ENCODE measurements at regions not wholly inside any gene's neighbourhood (a gene's known extent, or its start where the extent isn't known, plus 50 kb on each side); places are given as distances from the start of the nearest gene placed in this dataset.

DNA sequence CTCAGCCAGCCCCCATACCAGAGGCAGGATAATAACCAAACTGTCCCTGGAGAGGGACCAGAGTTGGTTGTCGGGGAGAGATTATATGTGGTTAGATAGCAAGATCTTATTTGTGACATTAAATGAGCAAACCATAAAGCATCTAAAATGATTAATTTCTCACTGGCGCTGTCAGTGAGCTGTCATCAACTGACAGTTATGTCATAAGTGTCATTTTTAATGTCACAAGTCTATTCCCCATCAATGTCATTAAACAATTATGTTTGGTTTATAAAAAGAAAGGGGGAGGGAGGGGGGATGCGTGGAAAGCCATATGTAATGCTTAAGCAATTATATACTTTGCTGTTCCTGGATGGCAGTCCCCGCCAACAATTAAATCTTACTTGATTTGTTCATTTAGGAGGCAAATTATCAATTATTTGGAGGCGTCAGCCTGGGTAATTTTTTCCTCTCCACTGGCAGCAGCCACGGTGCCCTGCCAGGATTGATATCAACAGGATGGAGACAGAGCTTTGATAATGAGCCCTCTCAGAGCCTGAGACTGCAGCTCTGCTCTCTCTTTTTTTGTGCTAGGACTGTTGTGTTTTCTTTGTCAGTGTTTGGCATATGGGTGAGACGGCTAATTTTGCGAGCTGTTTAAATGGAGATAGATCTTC is 333.6 kb upstream of the CAMK1G start:
- Histone ChIP-seq H3K36me3 (ENCODE audit: control insufficient read depth, insufficient read depth, low read length) (no peaks in the 10 kb centered on the region), H3K4me1 (no peaks in the 10 kb centered on the region), H3K4me3 (ENCODE audit: low read depth, low read length) (no peak overlapping the region), H3K9me3 (no peaks in the 10 kb centered on the region), H3K27me3 (replicated peaks; ENCODE audit: control insufficient read depth, insufficient read depth, low read length) (no peaks in the 10 kb centered on the region)
- intact Hi-C loops (cut with micrococcal nuclease; ENCODE audit: unreplicated experiment) = loop anchor here (2.0 kb wide), 1 partner anchor 317 kb away; no protein-coding TSS in a partner anchor
- ChIA-PET POLR2A (no interaction called here), CTCF (interaction anchor here (0.6 to 1.5 kb wide), 4 partner anchors 104 to 571 kb away, joined by 3 to 5 read pairs (median 4); no protein-coding TSS in a partner anchor)
- Mint-ChIP-seq H3K27ac (ENCODE audit: unreplicated experiment) (no peak overlapping the region), H3K36me3 (ENCODE audit: insufficient read depth, unreplicated experiment) (no peaks in the 10 kb centered on the region), H3K27me3 (ENCODE audit: insufficient read depth, unreplicated experiment) (peaks cover 3% of the 10 kb centered on the region), H3K4me1 (ENCODE audit: low read depth, unreplicated experiment) (no peaks in the 10 kb centered on the region), H3K4me3 (ENCODE audit: unreplicated experiment) (no peak overlapping the region), H3K9me3 (ENCODE audit: unreplicated experiment) (peaks cover under 1% of the 10 kb centered on the region)
- no peak for DNase-seq
- TF ChIP-seq, protein P1, sequence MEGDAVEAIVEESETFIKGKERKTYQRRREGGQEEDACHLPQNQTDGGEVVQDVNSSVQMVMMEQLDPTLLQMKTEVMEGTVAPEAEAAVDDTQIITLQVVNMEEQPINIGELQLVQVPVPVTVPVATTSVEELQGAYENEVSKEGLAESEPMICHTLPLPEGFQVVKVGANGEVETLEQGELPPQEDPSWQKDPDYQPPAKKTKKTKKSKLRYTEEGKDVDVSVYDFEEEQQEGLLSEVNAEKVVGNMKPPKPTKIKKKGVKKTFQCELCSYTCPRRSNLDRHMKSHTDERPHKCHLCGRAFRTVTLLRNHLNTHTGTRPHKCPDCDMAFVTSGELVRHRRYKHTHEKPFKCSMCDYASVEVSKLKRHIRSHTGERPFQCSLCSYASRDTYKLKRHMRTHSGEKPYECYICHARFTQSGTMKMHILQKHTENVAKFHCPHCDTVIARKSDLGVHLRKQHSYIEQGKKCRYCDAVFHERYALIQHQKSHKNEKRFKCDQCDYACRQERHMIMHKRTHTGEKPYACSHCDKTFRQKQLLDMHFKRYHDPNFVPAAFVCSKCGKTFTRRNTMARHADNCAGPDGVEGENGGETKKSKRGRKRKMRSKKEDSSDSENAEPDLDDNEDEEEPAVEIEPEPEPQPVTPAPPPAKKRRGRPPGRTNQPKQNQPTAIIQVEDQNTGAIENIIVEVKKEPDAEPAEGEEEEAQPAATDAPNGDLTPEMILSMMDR (IDR thresholded peaks at IDR 0.05; ENCODE audit: insufficient read depth in 1 of 2, low read depth in 1 of 2, low read length in 1 of 2, severe bottlenecking in 1 of 2, unreplicated experiment in 1 of 2) = no peak
- no TSS peak for BruUV-seq (replicated peaks)

GRCh38 chr1:209250861-209251636 is 332.5 kb upstream of the CAMK1G start:
- no TSS peak for BruUV-seq (replicated peaks)

DNA sequence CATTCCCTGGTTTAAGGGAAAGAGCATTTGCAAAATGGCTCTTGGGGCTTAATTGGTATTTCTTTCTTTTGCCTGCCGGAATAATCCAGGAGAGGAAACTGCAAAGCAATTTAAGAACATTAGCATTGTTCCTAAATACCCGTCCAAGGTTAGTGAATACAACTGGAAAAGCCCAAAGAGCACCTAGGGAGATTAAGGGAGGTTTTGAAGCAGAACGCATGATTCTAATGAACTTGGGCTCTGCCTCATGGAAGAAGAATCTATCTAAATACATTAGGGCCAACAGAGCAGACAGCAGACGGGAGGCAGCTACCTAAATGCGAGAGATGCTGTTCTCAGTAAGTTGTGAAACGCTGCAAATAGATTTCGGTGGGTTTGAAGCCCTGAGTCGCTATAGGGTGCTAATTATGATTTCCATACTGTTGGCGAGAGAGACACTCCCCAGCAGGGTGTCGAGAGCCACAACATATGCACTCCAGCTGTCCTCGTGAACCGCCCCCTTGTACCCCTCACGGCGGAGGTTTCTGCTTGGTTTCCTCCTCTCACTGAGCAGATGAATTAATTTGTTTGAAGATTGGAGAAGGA is 326.7 kb upstream of the CAMK1G start:
- ChIA-PET CTCF (interaction anchor here (0.6 kb wide), 1 partner anchor 131 kb away, joined by 3 read pairs; no protein-coding TSS in a partner anchor), POLR2A (no interaction called here)
- Histone ChIP-seq H3K27me3 (replicated peaks; ENCODE audit: control insufficient read depth, insufficient read depth, low read length) (no peaks in the 10 kb centered on the region), H3K36me3 (ENCODE audit: control insufficient read depth, insufficient read depth, low read length) (no peaks in the 10 kb centered on the region), H3K4me3 (ENCODE audit: low read depth, low read length) (no peak overlapping the region), H3K4me1 (no peaks in the 10 kb centered on the region), H3K9me3 (no peaks in the 10 kb centered on the region; the same call in 1 of the 2 replicates)
- TF ChIP-seq, protein P1 (IDR thresholded peaks at IDR 0.05; ENCODE audit: insufficient read depth in 1 of 2, low read depth in 1 of 2, low read length in 1 of 2, severe bottlenecking in 1 of 2, unreplicated experiment in 1 of 2) = no peak
- Mint-ChIP-seq H3K27ac (ENCODE audit: unreplicated experiment) (no peak overlapping the region), H3K4me1 (ENCODE audit: low read depth, unreplicated experiment) (no peaks in the 10 kb centered on the region), H3K27me3 (ENCODE audit: insufficient read depth, unreplicated experiment) (no peaks in the 10 kb centered on the region), H3K36me3 (ENCODE audit: insufficient read depth, unreplicated experiment) (no peaks in the 10 kb centered on the region), H3K9me3 (ENCODE audit: unreplicated experiment) (peaks cover 29% of the 10 kb centered on the region), H3K4me3 (ENCODE audit: unreplicated experiment) (no peak overlapping the region)
- no TSS peak for BruUV-seq (replicated peaks)
- no peak for DNase-seq
- intact Hi-C loops (cut with micrococcal nuclease; ENCODE audit: unreplicated experiment) = no loop called here

More at GRCh38 chr1:209250861-209251636, 332.5 kb upstream of the CAMK1G start:
- no peak overlapping the region for H3K4me3 Mint-ChIP-seq (ENCODE audit: unreplicated experiment)
- no peaks in the 10 kb centered on the region for H3K27me3 Mint-ChIP-seq (ENCODE audit: insufficient read depth, unreplicated experiment)
- no peaks in the 10 kb centered on the region for H3K4me1 ChIP-seq
- H3K36me3 ChIP-seq (ENCODE audit: control insufficient read depth, insufficient read depth, low read length) = no peaks in the 10 kb centered on the region
- TF ChIP-seq, protein P1 (IDR thresholded peaks at IDR 0.05; ENCODE audit: insufficient read depth in 1 of 2, low read depth in 1 of 2, low read length in 1 of 2, severe bottlenecking in 1 of 2, unreplicated experiment in 1 of 2) = no peak
- ChIA-PET POLR2A (no interaction called here), CTCF (no interaction called here)
- no peaks in the 10 kb centered on the region for H3K27me3 ChIP-seq (replicated peaks; ENCODE audit: control insufficient read depth, insufficient read depth, low read length)
- no peak overlapping the region for H3K27ac Mint-ChIP-seq (ENCODE audit: unreplicated experiment)
- intact Hi-C loops (cut with micrococcal nuclease; ENCODE audit: unreplicated experiment) = no loop called here
- H3K4me1 Mint-ChIP-seq (ENCODE audit: low read depth, unreplicated experiment) = no peaks in the 10 kb centered on the region
- no peak for DNase-seq
- H3K9me3 Mint-ChIP-seq (ENCODE audit: unreplicated experiment) = peaks cover 9% of the 10 kb centered on the region
- H3K4me3 ChIP-seq (ENCODE audit: low read depth, low read length) = no peak overlapping the region
- no peaks in the 10 kb centered on the region for H3K36me3 Mint-ChIP-seq (ENCODE audit: insufficient read depth, unreplicated experiment)
- no peaks in the 10 kb centered on the region for H3K9me3 ChIP-seq

All from Caco-2 (cell line).